ENCODE measurements at regions not wholly inside any gene's neighbourhood (a gene's known extent, or its start where the extent isn't known, plus 50 kb on each side); places are given as distances from the start of the nearest gene placed in this dataset.

GRCh38 chr3:147008458-147008857, 397.9 kb downstream of the ZIC4 start:
- TF ChIP-seq CTCF (IDR thresholded peaks at IDR 0.05), result no peak
- no peak for TF ChIP-seq POLR2A (IDR thresholded peaks at IDR 0.05)

Measured in Peyer's patch (tissue), 4 donors.